ENCODE measurements at regions not wholly inside any gene's neighbourhood (a gene's known extent, or its start where the extent isn't known, plus 50 kb on each side); places are given as distances from the start of the nearest gene placed in this dataset.

GRCh38 chr4:174387143-174387542 lies 103.4 kb downstream of the CEP44 start:
- TF ChIP-seq CTCF (IDR thresholded peaks at IDR 0.05) (no peak), EZH2 (IDR thresholded peaks at IDR 0.05) (no peak), EZH2phosphoT487 (IDR thresholded peaks at IDR 0.05) (no peak)
